HCT116 (cell line): ENCODE measurements at regions not wholly inside any gene's neighbourhood (a gene's known extent, or its start where the extent isn't known, plus 50 kb on each side); places are given as distances from the start of the nearest gene placed in this dataset.
"Not testable (repeated sequence)": the region's sequence is repeated elsewhere in the genome, so short reads cannot be mapped to it uniquely, and the experiment has no call there.

Experiments used
- ATAC-seq: fragments of 200-7000 bp; cut with Tn5 transposase; 2 replicates; pipeline ENCODE4 v1.9.1; 2020; ENCODE audit warnings: mild to moderate bottlenecking, moderate library complexity
- BruUV-seq: library from RNA; stranded (reverse); fragments of 400-500 nt; replicated peaks from 2 replicates; lab custom pipeline; 2021; lab: Mats Ljungman, UMichigan
- CTCF ChIA-PET: fragments of 300-600 bp; sonication (Branson Sonifier 250); formaldehyde crosslinking; loops from one replicate; lab custom pipeline; 2021; ENCODE audit warnings: antibody characterized with exemption; lab: Charles Lee
- POLR2A ChIA-PET: fragments of 300-600, 350-600 bp; sonication (Branson Sonifier 250); formaldehyde crosslinking; loops from one replicate; lab custom pipeline; 2021; ENCODE audit warnings: antibody characterized with exemption; lab: Charles Lee
- RAD21 ChIA-PET, 2 experiments: fragments of 300-600 bp; sonication (Branson Sonifier 250); formaldehyde crosslinking; loops; one replicate each; lab custom pipeline; 2023; ENCODE audit warnings: low total read pairs in 2 of 2; ENCODE audit not compliant: uncharacterized antibody in 2 of 2, unreplicated experiment in 2 of 2, low non-redundant PET in 1 of 2; lab: Charles Lee
- DNase-seq: peaks from one replicate; pipeline ENCODE4 v3.0.0-alpha.2; 2010; ENCODE audit warnings: low read depth, low spot score
- H2AFZ ChIP-seq: fragments of 200-600 bp; shearing (Covaris generic), sonication (generic); 2 replicates; pipeline ENCODE4 v1.6.1; 2017; ENCODE audit warnings: low read depth, mixed run types, mixed read lengths, antibody characterized with exemption, low read length; ENCODE audit not compliant: poor library complexity, severe bottlenecking
- H3K27ac ChIP-seq: 2 replicates; pipeline ENCODE4 v1.5.1; 2012; ENCODE audit warnings: low read depth, low read length
- H3K27me3 ChIP-seq: fragments of 200-600 bp; sonication (generic); 2 replicates; pipeline ENCODE4 v1.6.1; 2016; ENCODE audit warnings: mixed run types, low read length, mixed read lengths; ENCODE audit not compliant: insufficient read depth
- H3K36me3 ChIP-seq, 2 experiments: fragments of 200-500 bp in 1 of 2; fragments of 200-600 bp in 1 of 2; sonication (Bioruptor generic) in 1 of 2; sonication (generic) in 1 of 2; 2 replicates each; pipeline versions ENCODE4 v1.5.1 to v1.6.1; 2014 to 2016; ENCODE audit warnings: low read length in 2 of 2, inconsistent platforms in 1 of 2, mixed read lengths in 1 of 2, mixed run types in 1 of 2; ENCODE audit not compliant: insufficient read depth in 2 of 2, control insufficient read depth in 1 of 2
- H3K4me1 ChIP-seq, 2 experiments: fragments of 200-600 bp in 1 of 2; sonication (generic) in 1 of 2; 2 replicates each; pipeline versions ENCODE4 v1.5.1 to v1.6.1; 2012 to 2017; ENCODE audit warnings: low read length in 2 of 2, inconsistent platforms in 1 of 2, mild to moderate bottlenecking in 1 of 2, mixed read lengths in 1 of 2, mixed run types in 1 of 2, moderate library complexity in 1 of 2; ENCODE audit not compliant: insufficient read depth in 2 of 2, control insufficient read depth in 1 of 2
- H3K4me2 ChIP-seq: fragments of 200-600 bp; sonication (generic); 2 replicates; pipeline ENCODE4 v1.6.1; 2017; ENCODE audit warnings: mixed run types, low read length, mixed read lengths
- H3K4me3 ChIP-seq, 2 experiments: fragments of 200-600 bp in 1 of 2; sonication (generic) in 1 of 2; replicated peaks in 1 of 2; 2 replicates each; pipeline ENCODE4 v1.5.1; 2011 to 2016; ENCODE audit warnings: low read length in 2 of 2, control low read depth in 1 of 2, low read depth in 1 of 2, mild to moderate bottlenecking in 1 of 2, mixed read lengths in 1 of 2, mixed run types in 1 of 2
- H3K79me2 ChIP-seq: fragments of 200-600 bp; sonication (generic); 2 replicates; pipeline ENCODE4 v1.6.1; 2017; ENCODE audit warnings: mild to moderate bottlenecking, mixed run types, low read length, moderate library complexity, mixed read lengths; ENCODE audit not compliant: insufficient read depth
- H3K9ac ChIP-seq: fragments of 200-600 bp; sonication (generic); 2 replicates; pipeline ENCODE4 v1.6.1; 2016; ENCODE audit warnings: low read length, mixed read lengths
- H3K9me2 ChIP-seq: fragments of 200-600 bp; sonication (generic), shearing (Covaris generic); 2 replicates; pipeline ENCODE4 v1.6.1; 2017; ENCODE audit warnings: mixed run types, mild to moderate bottlenecking, moderate library complexity; ENCODE audit not compliant: insufficient read depth
- H3K9me3 ChIP-seq, 2 experiments: fragments of 200-500 bp in 1 of 2; fragments of 200-600 bp in 1 of 2; sonication (Bioruptor generic) in 1 of 2; sonication (generic) in 1 of 2; 2 replicates each; pipeline ENCODE4 v1.6.1; 2014 to 2017; ENCODE audit warnings: low read length in 2 of 2, mixed read lengths in 2 of 2, inconsistent platforms in 1 of 2, low read depth in 1 of 2, mild to moderate bottlenecking in 1 of 2, mixed run types in 1 of 2, moderate library complexity in 1 of 2; ENCODE audit not compliant: control insufficient read depth in 1 of 2, insufficient read depth in 1 of 2
- H4K20me1 ChIP-seq: fragments of 200-600 bp; sonication (generic), shearing (Covaris generic); 2 replicates; pipeline ENCODE4 v1.6.1; 2017; ENCODE audit warnings: mixed run types, mild to moderate bottlenecking, moderate library complexity; ENCODE audit not compliant: insufficient read depth
- CTCF ChIP-seq, 3 experiments: fragments of 200-600 bp in 1 of 3; sonication (generic) in 1 of 3; IDR thresholded peaks in 2 of 3; conservative IDR thresholded peaks in 1 of 3; 2 replicates each; pipeline ENCODE4 v1.5.1; 2012 to 2017; ENCODE audit warnings: low read depth in 2 of 3, low read length in 2 of 3, antibody characterized with exemption in 1 of 3, borderline replicate concordance in 1 of 3, control low read depth in 1 of 3, mild to moderate bottlenecking in 1 of 3, mixed read lengths in 1 of 3, mixed run types in 1 of 3, moderate library complexity in 1 of 3; ENCODE audit not compliant: insufficient read depth in 1 of 3
- EZH2phosphoT487 ChIP-seq: fragments of 200-600 bp; IDR thresholded peaks from 2 replicates; pipeline ENCODE4 v1.6.1; 2018; ENCODE audit warnings: antibody characterized with exemption, borderline replicate concordance
- FOSL1 ChIP-seq: IDR thresholded peaks from 2 replicates; pipeline ENCODE4 v1.6.1; 2012; ENCODE audit warnings: low read depth
- JUND ChIP-seq: IDR thresholded peaks from 2 replicates; pipeline ENCODE4 v1.6.1; 2012
- POLR2A ChIP-seq: IDR thresholded peaks from 2 replicates; pipeline ENCODE4 v1.7.0; 2011; ENCODE audit warnings: borderline replicate concordance; ENCODE audit not compliant: insufficient read depth, insufficient read length; ENCODE audit errors: extremely low read depth
- POLR2AphosphoS5 ChIP-seq: IDR thresholded peaks from 2 replicates; pipeline ENCODE4 v1.6.1; 2011; ENCODE audit warnings: mild to moderate bottlenecking, low read depth, low read length, moderate library complexity
- REST ChIP-seq: IDR thresholded peaks from 2 replicates; pipeline ENCODE4 v1.6.1; 2012; ENCODE audit warnings: low read depth
- SP1 ChIP-seq: IDR thresholded peaks from 2 replicates; pipeline ENCODE4 v1.6.1; 2012; ENCODE audit warnings: low read depth
- SRF ChIP-seq: IDR thresholded peaks from 2 replicates; pipeline ENCODE4 v1.6.1; 2012; ENCODE audit warnings: low read depth
- TCF7L2 ChIP-seq: IDR thresholded peaks from 2 replicates; pipeline ENCODE4 v1.7.0; 2011; ENCODE audit warnings: borderline replicate concordance, inconsistent platforms; ENCODE audit not compliant: insufficient read depth, insufficient read length; ENCODE audit errors: extremely low read depth
- ZNF274 ChIP-seq: fragments of 200-500 bp; sonication (Bioruptor generic); IDR thresholded peaks from 2 replicates; pipeline ENCODE4 v1.6.1; 2014; ENCODE audit warnings: mild to moderate bottlenecking, low read depth, low read length, inconsistent platforms
- intact Hi-C: fragments of 100-400 bp; cut with micrococcal nuclease; formaldehyde crosslinking; loops from 2 replicates; pipeline ENCODE4 v1.10.0; 2022

GRCh38 chr9:25302601-25303000 is 375.6 kb downstream of the TUSC1 start:
- H3K79me2 ChIP-seq, result no peaks in the 10 kb centered on the region
- no peak overlapping the region for H3K9ac ChIP-seq
- H3K36me3 ChIP-seq, result no peaks in the 10 kb centered on the region
- no peaks in the 10 kb centered on the region for H4K20me1 ChIP-seq
- TF ChIP-seq EZH2phosphoT487 (no peak), JUND (no peak), SP1 (no peak), REST (no peak), SRF (no peak), CTCF (IDR thresholded peaks at IDR 0.05 in 2 of 3, conservative IDR thresholded peaks at IDR 0.05 in 1 of 3; ENCODE audit: borderline replicate concordance in 1 of 3, insufficient read depth in 1 of 3, low read depth in 2 of 3, low read length in 2 of 3) (no peak), ZNF274 (no peak), TCF7L2 (no peak), FOSL1 (no peak), POLR2AphosphoS5 (no peak), POLR2A (no peak)
- TF ChIP-seq, all 23 proteins: peak for 0
- intact Hi-C loops, result no loop called here
- ATAC-seq (no peak), DNase-seq (no peak)
- RAD21 ChIA-PET, result no interaction called here
- Histone ChIP-seq H3K4me1 (no peaks in the 10 kb centered on the region), H3K9me2 (no peaks in the 10 kb centered on the region), H2AFZ (no peak overlapping the region), H3K27me3 (no peaks in the 10 kb centered on the region), H3K4me2 (no peak overlapping the region), H3K9me3 (peaks cover 5 to 15% of the 10 kb centered on the region in 2 experiments; a peak in 2 of 4 replicates), H3K27ac (no peak overlapping the region), H3K4me3 (no peak overlapping the region)
- BruUV-seq, result no TSS peak
- POLR2A ChIA-PET, result no interaction called here
- CTCF ChIA-PET, result no interaction called here

GRCh38 chr9:25288195-25288594 is 390.0 kb downstream of the TUSC1 start:
- H3K36me3 ChIP-seq, BruUV-seq, DNase-seq, H3K4me2 ChIP-seq, H3K4me3 ChIP-seq, H2AFZ ChIP-seq, H3K79me2 ChIP-seq, H4K20me1 ChIP-seq, ATAC-seq, H3K9ac ChIP-seq, POLR2A ChIA-PET, H3K9me3 ChIP-seq, H3K27ac ChIP-seq, H3K4me1 ChIP-seq, H3K27me3 ChIP-seq, CTCF ChIA-PET, intact Hi-C loops, H3K9me2 ChIP-seq, RAD21 ChIA-PET: not testable (repeated sequence)
